ENCODE measurements at regions not wholly inside any gene's neighbourhood (a gene's known extent, or its start where the extent isn't known, plus 50 kb on each side); places are given as distances from the start of the nearest gene placed in this dataset.

- Histone ChIP-seq H3K27me3 (peaks cover 13% of the 10 kb centered on the region), H3K27ac (no peak overlapping the region), H3K9me3 (replicated peaks in 1 of 3) (no peaks in the 10 kb centered on the region), H3K4me1 (replicated peaks in 1 of 2) (no peaks in the 10 kb centered on the region), H3K4me3 (no peak overlapping the region), H3K36me3 (replicated peaks in 1 of 2) (no peaks in the 10 kb centered on the region)
- TF ChIP-seq CTCF (IDR thresholded peaks at IDR 0.05) (no peak), POLR2A (IDR thresholded peaks at IDR 0.05) (no peak)
- 83 to 91% (median 86%) methylated on average over 14 to 18 of the region's 18 CpGs for WGBS, 4 donors
- intact Hi-C loops (cut with DNase I), result no loop called here
- DNase-seq, result no peak
Observed at GRCh38 chr22:48358886-48359612, 1468.6 kb downstream of the BRD1 start.

GRCh38 chr22:48357961-48358360, 1469.7 kb downstream of the BRD1 start:
- no peak overlapping the region for H3K27ac ChIP-seq
- H3K4me1 ChIP-seq (replicated peaks in 1 of 2), result no peaks in the 10 kb centered on the region
- no peaks in the 10 kb centered on the region for H3K9me3 ChIP-seq (replicated peaks in 1 of 3)
- WGBS, 4 donors, result 60 to 84% (median 80%) methylated on average over 3 to 7 of the region's 7 CpGs
- TF ChIP-seq CTCF (IDR thresholded peaks at IDR 0.05), result no peak
- no peak for TF ChIP-seq POLR2A (IDR thresholded peaks at IDR 0.05)
- H3K4me3 ChIP-seq, result no peak overlapping the region
- peaks cover 13% of the 10 kb centered on the region for H3K27me3 ChIP-seq
- no peak for DNase-seq
- H3K36me3 ChIP-seq (replicated peaks in 1 of 2), result no peaks in the 10 kb centered on the region
- intact Hi-C loops (cut with DNase I), result no loop called here

- no peak for TF ChIP-seq POLR2A (IDR thresholded peaks at IDR 0.05)
- TF ChIP-seq CTCF (IDR thresholded peaks at IDR 0.05), result no peak
- Histone ChIP-seq H3K4me1 (replicated peaks in 1 of 2) (no peaks in the 10 kb centered on the region), H3K4me3 (no peak overlapping the region), H3K27me3 (peaks cover 13% of the 10 kb centered on the region), H3K27ac (no peak overlapping the region), H3K36me3 (replicated peaks in 1 of 2) (no peaks in the 10 kb centered on the region), H3K9me3 (replicated peaks in 1 of 3) (no peaks in the 10 kb centered on the region)
- DNase-seq, result no peak
- intact Hi-C loops (cut with DNase I), result no loop called here
- WGBS, 4 donors, result 53 to 61% (median 56%) methylated on average over 6 to 13 of the region's 13 CpGs
Observed at GRCh38 chr22:48357196-48357595, 1470.5 kb downstream of the BRD1 start.

GRCh38 chr22:48356731-48357130, 1470.9 kb downstream of the BRD1 start:
- no peak for DNase-seq

More at GRCh38 chr22:48356731-48357130, 1470.9 kb downstream of the BRD1 start:
- 67 to 83% (median 80%) methylated on average over 5 of the region's 5 CpGs for WGBS, 4 donors
- H3K27me3 ChIP-seq, result peaks cover 13% of the 10 kb centered on the region
- H3K4me1 ChIP-seq (replicated peaks in 1 of 2), result no peaks in the 10 kb centered on the region
- H3K27ac ChIP-seq, result no peak overlapping the region
- H3K4me3 ChIP-seq, result no peak overlapping the region
- intact Hi-C loops (cut with DNase I), result no loop called here
- TF ChIP-seq CTCF (IDR thresholded peaks at IDR 0.05) (no peak), POLR2A (IDR thresholded peaks at IDR 0.05) (no peak)
- no peaks in the 10 kb centered on the region for H3K36me3 ChIP-seq (replicated peaks in 1 of 2)
- H3K9me3 ChIP-seq (replicated peaks in 1 of 3), result no peaks in the 10 kb centered on the region

Measured in adrenal gland (tissue), 9 donors.